Activated naive CD4-positive, alpha-beta T cell (primary cell): ENCODE measurements at regions not wholly inside any gene's neighbourhood (a gene's known extent, or its start where the extent isn't known, plus 50 kb on each side); places are given as distances from the start of the nearest gene placed in this dataset.

ENCODE experiments used
- DNase-seq, 4 experiments: peaks; one replicate each; lab custom pipeline; 2025; lab: John Stamatoyannopoulos, UW

GRCh38 chr1:36608272-36608671 lies 125.6 kb upstream of the CSF3R start:
- DNase-seq = no peak

DNA sequence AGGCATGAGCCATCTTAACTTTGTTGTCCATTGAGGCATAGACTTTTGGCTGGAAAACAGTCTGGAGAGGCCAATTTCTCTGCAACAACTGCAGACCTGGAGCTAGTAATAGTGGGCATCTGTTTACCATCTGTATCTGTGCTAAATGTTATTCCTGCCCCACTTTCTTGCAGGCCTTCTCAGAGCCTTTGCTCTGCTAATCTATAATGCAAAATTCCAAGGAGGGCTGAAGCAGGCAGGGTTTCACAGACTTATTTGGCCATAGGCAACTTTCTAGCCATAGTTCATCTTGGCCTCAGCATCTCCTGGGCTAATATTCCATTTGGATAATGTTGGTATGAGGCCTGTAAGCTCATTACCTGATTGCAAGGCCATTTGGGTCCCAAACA lies 124.5 kb upstream of the CSF3R start:
- DNase-seq = no peak

GRCh38 chr1:36606641-36607262 lies 124.0 kb upstream of the CSF3R start:
- no peak for DNase-seq

DNA sequence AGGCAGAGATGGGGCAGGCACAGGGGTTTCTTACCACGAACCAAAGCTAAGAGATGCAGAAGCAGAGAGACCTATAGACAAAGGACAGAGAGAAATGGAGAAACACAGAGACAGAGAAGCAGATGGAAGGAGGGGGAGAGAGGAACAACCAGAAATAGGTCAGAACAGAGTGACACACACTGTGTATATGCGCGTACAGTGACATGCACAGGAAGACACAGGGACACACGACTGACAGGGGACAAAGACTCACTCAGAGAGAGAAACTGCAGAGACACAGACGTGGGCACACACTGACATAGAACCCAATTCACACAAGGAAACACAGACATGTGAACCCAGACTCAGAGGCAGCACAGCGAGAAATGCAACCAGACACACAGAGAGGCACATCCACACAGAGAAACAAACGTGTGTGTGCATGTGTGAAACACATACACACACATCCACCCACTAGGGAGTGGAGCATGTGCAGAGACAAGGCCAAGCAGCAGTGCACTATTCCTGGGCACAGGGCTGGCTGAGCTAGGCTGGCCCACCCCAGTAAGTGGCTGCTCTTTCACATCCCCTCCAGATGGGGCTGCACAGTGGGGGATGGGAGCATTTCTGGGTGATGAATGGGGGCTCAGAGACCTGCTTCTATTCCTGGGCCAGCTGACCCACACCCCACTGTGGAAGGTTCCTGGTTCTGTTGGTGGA lies 123.4 kb upstream of the CSF3R start:
- DNase-seq = no peak

DNA sequence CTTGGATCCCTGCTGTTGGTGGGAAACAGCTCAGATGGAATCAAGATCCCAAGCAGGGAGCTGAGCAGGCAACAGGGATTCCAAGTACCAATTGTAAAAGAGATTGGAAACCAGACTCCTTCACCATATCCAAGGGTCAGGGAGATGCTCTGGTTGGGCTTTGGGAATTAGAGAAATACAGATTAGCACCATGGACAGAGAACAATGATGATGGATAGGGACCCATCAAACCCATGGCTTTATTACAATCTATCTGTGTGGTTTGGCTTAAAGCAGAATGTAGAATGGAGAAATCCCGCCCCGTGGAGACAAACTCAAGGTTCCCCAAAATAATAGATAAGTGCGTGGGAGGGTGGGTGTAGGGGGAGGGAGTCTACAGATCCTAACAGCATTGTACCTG lies 120.7 kb upstream of the CSF3R start:
- no peak for DNase-seq

DNA sequence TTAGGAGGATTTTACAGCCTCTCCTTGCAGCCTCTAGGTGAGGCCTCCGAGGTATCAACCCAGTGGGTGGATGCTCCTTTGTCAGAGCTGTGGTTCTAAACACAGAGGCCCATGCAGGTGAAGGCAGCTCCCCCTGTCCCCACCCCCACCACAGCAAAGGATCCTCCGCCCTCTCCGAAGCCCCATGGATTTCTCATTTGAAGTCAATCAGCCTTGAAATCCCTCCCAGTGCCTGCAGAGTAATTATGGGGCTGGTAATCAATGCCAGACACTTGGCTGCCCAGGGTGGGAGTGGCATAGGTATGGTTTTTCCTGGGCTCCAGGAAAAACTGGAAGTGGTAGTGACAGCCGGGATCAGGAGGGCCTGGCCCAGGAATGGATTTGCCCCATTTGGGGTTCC lies 119.5 kb upstream of the CSF3R start:
- no peak for DNase-seq

GRCh38 chr1:36599828-36600227 lies 117.1 kb upstream of the CSF3R start:
- no peak for DNase-seq

DNA sequence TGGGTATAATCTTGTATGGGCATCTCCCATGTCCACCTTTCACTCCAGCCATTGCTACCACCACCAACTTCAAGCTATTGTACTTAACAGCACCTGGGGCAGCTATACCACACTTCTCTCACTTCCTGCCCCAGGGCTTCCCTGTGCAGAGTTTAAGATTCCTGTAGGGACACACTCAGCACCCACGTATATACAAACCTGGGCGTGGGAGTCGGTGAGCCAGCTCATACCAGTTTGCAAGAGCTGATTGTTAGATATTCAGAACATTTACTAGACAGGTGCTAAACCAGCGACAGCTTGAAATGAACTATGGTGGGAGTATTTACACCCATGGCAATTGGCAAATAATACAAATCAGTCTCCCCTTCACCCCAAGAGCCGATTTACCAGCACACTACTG lies 114.8 kb upstream of the CSF3R start:
- no peak for DNase-seq

- no peak for DNase-seq
Measured at GRCh38 chr1:36595921-36596320, 113.2 kb upstream of the CSF3R start.

DNA sequence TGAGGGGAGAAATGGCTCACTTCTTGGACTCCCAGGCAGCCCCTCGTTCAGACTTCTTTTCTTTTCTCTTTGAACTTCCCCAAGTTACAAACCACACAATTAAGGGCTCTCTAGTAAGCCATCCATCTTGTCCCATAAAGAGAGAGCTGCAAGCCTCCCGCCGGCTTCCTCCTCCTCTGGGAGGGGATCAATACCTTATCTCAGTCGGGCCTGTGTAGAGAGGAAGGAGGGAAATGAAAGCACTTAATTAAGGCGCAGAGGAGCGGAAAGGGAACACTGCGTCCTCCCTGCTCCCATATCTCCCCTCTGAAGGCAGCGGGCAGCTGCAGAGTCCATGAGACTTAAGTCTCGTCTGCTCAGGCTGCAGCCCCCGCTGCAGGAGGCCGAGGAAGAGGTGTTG lies 112.6 kb upstream of the CSF3R start:
- no peak for DNase-seq

DNA sequence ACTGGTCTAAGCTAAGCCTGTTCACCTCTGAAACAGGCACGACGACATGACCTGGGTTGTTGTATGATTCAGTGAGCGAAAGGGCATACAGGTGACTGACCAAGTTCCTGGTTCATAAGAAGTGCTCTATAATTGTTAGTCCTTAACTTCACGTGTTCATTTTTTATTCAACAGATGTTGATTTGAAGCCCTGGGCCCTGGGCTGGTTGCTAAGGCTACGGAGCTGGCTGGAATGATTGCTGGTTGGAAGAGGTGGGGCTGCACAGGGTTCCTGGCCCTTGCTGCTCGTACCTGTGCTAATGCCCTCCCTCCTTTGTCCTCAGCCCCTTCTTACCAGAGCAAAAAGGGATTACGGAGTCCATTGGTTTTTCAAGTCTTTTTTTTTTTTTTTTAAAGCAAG lies 111.3 kb upstream of the CSF3R start:
- DNase-seq = no peak

GRCh38 chr1:36591278-36591677 lies 108.6 kb upstream of the CSF3R start:
- no peak for DNase-seq

DNA sequence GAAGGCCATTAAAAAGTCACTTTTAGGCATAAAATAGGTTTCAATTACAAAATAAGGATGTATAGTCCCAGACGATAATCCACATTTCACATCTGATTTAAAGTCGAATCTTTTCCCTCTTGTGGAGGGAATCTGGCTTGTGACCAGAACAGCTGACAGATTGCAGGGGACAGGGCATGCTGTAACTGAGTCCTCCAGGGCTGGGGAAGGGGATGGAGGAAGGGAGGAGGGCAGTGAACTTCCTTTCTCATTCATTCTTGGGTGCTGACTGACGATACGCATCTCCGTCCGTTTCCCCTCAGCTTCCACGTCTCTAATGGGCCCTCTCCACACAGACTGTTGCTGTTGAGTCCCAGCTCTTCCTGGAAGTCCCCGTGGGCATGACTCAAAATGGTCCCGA lies 108.1 kb upstream of the CSF3R start:
- DNase-seq = no peak

DNA sequence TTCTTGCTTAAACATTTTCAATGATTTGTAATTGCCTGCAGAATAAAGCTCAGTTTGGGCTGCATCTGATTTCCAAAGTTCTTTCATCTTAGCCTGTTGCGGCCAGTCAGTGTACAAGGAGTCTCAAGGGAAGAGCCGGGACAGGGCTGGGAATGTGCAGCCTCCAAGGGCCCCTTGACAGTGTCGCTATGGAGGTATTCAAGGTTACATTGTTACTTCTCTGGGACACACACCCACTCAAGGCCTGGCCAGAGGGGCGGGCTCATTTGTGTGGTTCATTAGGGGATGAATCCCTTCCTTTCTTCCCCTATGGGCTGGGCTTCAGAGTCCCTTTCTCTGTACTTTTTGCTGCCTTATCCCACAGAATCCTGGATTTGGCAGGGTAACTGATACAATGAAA lies 107.6 kb upstream of the CSF3R start:
- DNase-seq = no peak

DNA sequence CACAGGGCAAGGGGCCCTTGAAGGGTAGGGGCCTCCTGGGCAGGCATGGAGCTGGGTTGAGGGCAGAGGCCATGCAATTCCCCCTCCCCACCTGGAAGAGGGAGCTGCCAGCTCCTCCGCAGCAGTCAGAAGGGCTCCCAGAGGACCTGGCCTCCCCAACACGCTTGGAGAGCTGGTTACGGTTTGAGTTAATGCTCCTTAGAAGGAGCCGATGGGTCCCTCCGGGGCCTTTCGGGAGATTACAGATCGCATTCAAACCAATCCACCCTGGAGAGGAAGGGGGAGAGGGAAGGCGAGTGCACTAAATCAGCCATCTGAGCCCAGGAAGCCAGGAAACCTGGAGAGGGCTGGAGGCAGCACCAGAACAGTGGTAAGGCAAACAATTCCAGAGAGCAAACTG lies 106.3 kb upstream of the CSF3R start:
- DNase-seq = no peak

DNA sequence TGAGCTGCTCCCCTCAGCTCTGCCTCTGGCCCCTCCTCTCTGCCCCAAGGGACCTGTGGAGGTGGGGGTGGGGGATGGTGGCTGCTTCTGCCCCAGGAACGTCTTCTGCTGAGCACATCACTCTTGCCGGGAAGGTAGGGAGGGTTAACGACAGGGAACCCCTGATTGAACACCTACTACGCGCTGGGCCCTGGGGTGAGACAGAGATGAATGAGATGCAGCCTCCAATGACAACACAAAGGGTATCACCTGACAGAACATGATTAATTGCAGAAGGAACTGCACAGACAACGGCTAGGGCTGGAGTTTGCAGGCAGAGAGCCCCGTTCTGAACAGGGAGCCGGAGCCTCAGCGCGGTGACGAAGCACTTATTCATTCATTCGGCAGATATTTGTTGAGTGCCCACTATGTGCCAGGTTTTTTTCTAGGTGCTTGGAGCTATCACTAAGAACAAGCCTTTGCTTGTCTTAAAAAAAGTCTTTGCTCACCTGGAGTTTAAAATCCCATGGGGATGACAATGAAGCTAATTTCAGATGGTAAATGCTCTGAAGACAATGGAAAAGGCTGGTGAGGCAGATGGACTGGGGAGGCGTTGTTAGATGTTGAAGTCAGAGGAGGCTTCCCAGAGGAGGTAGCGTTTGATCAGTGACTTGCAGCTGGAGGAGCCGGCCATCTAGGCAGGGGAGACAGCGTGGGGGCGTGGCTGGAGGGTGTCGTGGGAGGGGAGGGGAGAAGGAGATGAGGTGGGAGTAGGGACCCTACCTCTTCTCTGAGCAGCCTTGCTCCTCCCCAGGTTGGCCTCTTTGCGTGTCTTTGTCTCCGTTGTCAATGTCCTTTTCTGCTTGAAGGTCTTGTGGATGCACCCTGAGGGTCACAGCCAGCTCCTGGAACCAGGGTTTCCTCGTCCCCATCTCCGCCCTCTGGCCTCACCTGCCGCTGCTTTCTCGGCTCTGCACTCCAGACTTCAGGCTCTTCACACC lies 103.1 kb upstream of the CSF3R start:
- DNase-seq = no peak

DNA sequence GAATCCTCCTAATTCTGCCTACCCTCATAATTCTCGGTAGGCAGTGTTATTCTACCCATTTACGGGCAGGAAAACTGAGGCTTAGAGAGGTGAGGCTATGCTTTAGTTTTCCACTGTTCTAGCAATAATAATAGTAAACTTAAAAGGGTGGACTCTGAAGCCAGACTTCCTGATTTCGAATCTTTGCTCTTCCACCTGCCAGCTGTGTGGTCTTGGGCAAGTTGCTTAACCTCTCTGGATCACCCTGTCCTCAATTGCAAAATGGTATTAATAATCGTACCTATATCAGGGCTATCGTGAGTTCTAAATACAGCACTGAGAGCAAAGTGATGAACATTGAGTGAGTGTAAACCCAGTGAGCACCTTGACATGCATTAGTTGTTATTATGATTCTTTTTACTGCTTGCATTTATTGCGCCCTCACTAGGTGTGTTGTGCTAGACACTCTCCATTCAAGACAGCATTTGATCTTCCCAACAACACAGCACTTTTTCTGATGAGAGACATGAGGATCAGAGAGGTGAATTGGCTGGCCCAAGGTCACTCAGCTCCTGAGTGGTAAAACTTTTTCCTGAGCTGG lies 102.3 kb upstream of the CSF3R start:
- DNase-seq = no peak

GRCh38 chr1:36583980-36584782 lies 101.5 kb upstream of the CSF3R start:
- no peak for DNase-seq

- no peak for DNase-seq
Measured at GRCh38 chr1:36583080-36583479, 100.4 kb upstream of the CSF3R start.

DNA sequence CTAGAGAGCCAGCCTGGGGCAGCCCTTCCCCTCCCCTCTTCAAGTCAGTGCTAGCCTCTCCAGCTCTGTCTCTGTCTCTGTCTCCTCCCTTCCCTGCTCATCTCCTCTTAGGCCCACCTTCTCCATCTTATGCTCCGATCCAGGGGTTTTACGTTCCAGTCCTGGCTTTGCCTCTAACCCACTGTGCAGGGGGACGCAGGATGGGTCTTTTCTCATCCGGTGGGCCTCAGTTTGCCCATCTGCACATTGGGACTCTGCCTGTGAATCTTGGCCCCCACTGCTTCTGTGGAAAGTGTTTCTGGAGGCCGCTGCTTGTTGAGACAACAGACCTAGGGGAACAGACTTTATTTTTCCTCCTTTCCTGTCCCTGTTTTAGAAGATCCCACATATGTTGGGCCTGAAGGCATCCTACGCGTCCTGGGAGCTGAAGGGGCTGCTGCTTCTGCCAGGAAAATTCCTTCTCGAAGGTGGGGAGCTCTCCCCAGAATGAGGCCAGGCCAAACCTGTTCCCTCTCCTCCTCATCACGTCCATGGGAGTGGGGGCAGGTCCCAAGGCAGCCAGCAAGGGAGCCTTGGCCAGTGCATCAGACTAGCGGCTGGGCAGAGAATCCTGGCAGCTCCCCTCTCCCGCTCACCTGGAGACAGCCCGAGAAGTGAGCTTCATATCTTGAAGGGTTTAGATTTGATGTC lies 99.5 kb upstream of the CSF3R start:
- no peak for DNase-seq

DNA sequence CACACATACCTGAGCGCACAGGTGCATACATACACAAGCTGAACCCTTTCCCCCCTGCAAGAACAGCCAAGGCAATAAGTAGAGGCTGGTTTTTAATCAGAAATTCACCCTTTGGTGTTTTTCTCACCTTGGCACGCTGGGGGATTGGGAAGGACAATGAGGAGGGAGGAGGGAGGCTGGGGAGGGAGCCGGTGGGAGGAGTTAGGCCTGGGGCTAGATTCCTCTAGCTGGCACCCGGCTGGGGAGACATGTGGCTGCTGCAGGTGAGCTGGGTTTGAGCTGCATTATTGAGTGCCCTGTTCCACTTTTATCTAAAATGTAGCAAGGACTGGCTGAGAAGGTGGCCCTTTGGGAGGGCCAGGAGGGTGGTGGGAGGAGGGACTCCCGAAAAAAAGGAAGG lies 97.8 kb upstream of the CSF3R start:
- DNase-seq = no peak
